ENCODE measurements at regions not wholly inside any gene's neighbourhood (a gene's known extent, or its start where the extent isn't known, plus 50 kb on each side); places are given as distances from the start of the nearest gene placed in this dataset.
A peak's percentile ranks its signal among the peaks of the same experiment; 100 is the strongest.

DNA sequence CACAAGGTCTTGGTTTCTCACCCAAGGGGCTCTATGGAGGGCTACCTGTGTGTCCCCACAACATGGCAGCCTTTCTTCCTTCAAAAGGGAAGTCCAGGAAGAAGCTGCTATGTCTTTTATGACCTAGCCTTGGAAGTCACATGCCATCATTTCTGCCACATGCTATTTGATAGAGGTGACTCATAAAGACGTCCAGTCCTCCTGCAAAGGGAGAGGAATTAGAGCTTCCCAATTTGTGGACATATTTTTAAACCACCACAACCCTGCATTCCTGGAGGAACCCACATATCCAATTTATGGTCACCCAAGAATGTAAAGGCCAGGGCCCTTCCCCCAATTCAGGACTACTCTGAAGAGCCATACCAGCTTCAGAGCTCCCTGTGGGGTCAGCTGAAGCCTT, 246.2 kb downstream of the CYP26B1 start:
- no TSS peak for BruUV-seq (replicated peaks)
- Histone ChIP-seq H3K36me3 (ENCODE audit: control insufficient read depth, insufficient read depth, low read length) (no peaks in the 10 kb centered on the region), H3K4me1 (replicated peaks in 1 of 2; ENCODE audit: control insufficient read depth in 2 of 2, insufficient read depth in 2 of 2, low read length in 2 of 2) (no peaks in the 10 kb centered on the region; a peak in 1 of 5 replicates), H3K4me2 (ENCODE audit: insufficient read depth, low read length) (no peak overlapping the region), H3K27me3 (ENCODE audit: control insufficient read depth in 2 of 2, insufficient read depth in 2 of 2, low read length in 2 of 2) (peaks cover 8 to 27% of the 10 kb centered on the region in 2 experiments), H2AFZ (ENCODE audit: low read depth, low read length) (no peak overlapping the region), H3K4me3 (no peak overlapping the region), H3K27ac (ENCODE audit: extremely low read depth, low read depth, low read length) (no peak overlapping the region), H4K20me1 (replicated peaks; ENCODE audit: control insufficient read depth, insufficient read depth, low read length) (no peaks in the 10 kb centered on the region; the same call in 1 of the 2 replicates), H3K9ac (ENCODE audit: insufficient read depth in 1 of 2, low read depth in 2 of 2, low read length in 2 of 2) (no peak overlapping the region), H3K9me3 (replicated peaks; ENCODE audit: control insufficient read depth, insufficient read depth, low read depth, low read length) (no peaks in the 10 kb centered on the region), H3K79me2 (ENCODE audit: control insufficient read depth, insufficient read depth, low read length) (no peaks in the 10 kb centered on the region), H3K9me1 (ENCODE audit: control insufficient read depth, insufficient read depth, low read length) (no peaks in the 10 kb centered on the region)
- 0% methylated on average over 1 of the region's 1 CpG for WGBS (ENCODE audit: insufficient coverage, low coverage, missing lambda C conversion rate)
- POLR2A ChIA-PET = interaction anchor here (1.1 to 1.5 kb wide), 2 partner anchors 10 to 27 kb away, joined by 3 to 6 read pairs; no protein-coding TSS in a partner anchor
- no peak for ATAC-seq
- no peak for FAIRE-seq
- in situ Hi-C loops (cut with MboI) = no loop called here
- CTCF ChIA-PET (ENCODE audit: low intra/inter-chr PET ratio) = no interaction called here
- DNase-seq (ENCODE audit: extremely low read depth in 1 of 4, low spot score in 3 of 4) = no peak
- intact Hi-C loops (cut with micrococcal nuclease) = no loop called here
- TF ChIP-seq FOSL1 (tag; conservative IDR thresholded peaks at IDR 0.05) (peak; percentile 64), NR1H2 (CRISPR knock-in tag; IDR thresholded peaks at IDR 0.05) (no peak), CSDE1 (IDR thresholded peaks at IDR 0.05) (no peak), SIRT6 (IDR thresholded peaks at IDR 0.05; ENCODE audit: low read depth, low read length) (no peak), DACH1 (IDR thresholded peaks at IDR 0.05; ENCODE audit: partially characterized antibody) (no peak), HDAC8 (tag; IDR thresholded peaks at IDR 0.05) (no peak), SIN3B (IDR thresholded peaks at IDR 0.05; ENCODE audit: low read depth) (no peak), ZNF695 (CRISPR knock-in tag; IDR thresholded peaks at IDR 0.05) (no peak), ARID1B (IDR thresholded peaks at IDR 0.05) (no peak)
- TF ChIP-seq, protein P1, sequence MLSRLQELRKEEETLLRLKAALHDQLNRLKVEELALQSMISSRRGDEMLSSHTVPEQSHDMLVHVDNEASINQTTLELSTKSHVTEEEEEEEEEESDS (CRISPR knock-in tag; IDR thresholded peaks at IDR 0.05) = no peak
- TF ChIP-seq, protein P2, sequence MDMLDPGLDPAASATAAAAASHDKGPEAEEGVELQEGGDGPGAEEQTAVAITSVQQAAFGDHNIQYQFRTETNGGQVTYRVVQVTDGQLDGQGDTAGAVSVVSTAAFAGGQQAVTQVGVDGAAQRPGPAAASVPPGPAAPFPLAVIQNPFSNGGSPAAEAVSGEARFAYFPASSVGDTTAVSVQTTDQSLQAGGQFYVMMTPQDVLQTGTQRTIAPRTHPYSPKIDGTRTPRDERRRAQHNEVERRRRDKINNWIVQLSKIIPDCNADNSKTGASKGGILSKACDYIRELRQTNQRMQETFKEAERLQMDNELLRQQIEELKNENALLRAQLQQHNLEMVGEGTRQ (CRISPR knock-in tag; IDR thresholded peaks at IDR 0.05) = 0 out of 2 replicates have a peak, but pooled peaks have one; percentile 11
- TF ChIP-seq, protein P3, sequence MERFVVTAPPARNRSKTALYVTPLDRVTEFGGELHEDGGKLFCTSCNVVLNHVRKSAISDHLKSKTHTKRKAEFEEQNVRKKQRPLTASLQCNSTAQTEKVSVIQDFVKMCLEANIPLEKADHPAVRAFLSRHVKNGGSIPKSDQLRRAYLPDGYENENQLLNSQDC (CRISPR knock-in tag; IDR thresholded peaks at IDR 0.05) = no peak

All from K562 (cell line).